ENCODE measurements at regions not wholly inside any gene's neighbourhood (a gene's known extent, or its start where the extent isn't known, plus 50 kb on each side); places are given as distances from the start of the nearest gene placed in this dataset.

DNA sequence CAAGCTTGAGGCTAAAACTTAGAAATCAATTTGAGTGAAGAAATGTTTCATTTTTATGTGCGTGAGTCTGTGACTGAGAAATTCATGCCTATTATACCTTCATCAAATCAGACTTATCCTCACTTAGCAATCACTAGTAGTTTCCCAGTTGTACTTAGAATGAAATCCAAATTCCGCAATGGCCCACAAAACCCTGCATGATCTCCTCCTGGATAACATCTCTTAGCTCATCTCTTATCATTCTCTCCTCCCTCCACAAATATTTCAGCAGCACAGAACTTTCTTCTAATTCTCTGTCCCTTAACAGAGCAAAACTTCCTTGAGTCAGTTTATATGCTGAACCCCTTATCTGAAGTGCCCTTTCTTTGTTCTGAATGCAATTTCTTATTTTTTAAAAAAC lies 198.8 kb upstream of the TGFBR2 start:
- H3F3A ChIP-seq (ENCODE audit: insufficient read depth, low read length, poor library complexity, severe bottlenecking) = no peaks in the 10 kb centered on the region
- no peak for TF ChIP-seq POLR2AphosphoS5 (IDR thresholded peaks at IDR 0.05)
- TF ChIP-seq MXI1 (conservative IDR thresholded peaks at IDR 0.05; ENCODE audit: poor library complexity, severe bottlenecking) = no peak
- no peaks in the 10 kb centered on the region for H3K36me3 ChIP-seq (ENCODE audit: insufficient read depth, low read length)
- no peak overlapping the region for H3K4me3 ChIP-seq (ENCODE audit: low read length)
- no peak overlapping the region for H2AFZ ChIP-seq (ENCODE audit: low read depth, low read length)
- no peak overlapping the region for H3K4me2 ChIP-seq (ENCODE audit: low read length)
- H3K27me3 ChIP-seq (ENCODE audit: insufficient read depth, low read depth, low read length) = no peaks in the 10 kb centered on the region
- H3K9ac ChIP-seq (ENCODE audit: low read length) = no peak overlapping the region
- no peaks in the 10 kb centered on the region for H3K9me3 ChIP-seq (ENCODE audit: low read length)
- H3K27ac ChIP-seq (ENCODE audit: low read length) = no peak overlapping the region
- no peaks in the 10 kb centered on the region for H4K20me1 ChIP-seq (ENCODE audit: insufficient read depth)
- H3K9me2 ChIP-seq (ENCODE audit: insufficient read depth, low read length) = no peaks in the 10 kb centered on the region
- no peaks in the 10 kb centered on the region for H3K79me2 ChIP-seq (replicated peaks; ENCODE audit: insufficient read depth, low read length)

DNA sequence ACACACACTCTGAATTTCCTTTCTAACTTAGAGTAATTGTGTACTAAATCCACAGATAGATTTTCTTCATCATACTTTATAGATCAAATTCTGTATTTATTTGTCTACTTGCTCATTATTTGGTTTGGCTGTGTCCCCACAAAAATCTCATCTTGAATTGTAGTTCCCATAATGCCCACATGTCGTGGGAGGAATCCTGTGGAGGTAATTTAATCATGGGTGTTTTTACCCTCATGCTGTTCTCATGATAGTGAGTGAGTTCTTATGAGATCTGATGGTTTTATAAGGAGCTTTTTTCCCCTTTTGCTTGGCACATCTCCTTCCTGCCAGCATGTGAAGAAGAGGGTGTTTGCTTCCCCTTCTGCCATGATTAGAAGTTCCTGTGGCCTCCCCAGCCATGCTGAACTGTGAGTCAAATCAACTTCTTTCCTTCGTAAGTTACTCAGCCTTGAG lies 198.3 kb upstream of the TGFBR2 start:
- Histone ChIP-seq H3F3A (ENCODE audit: insufficient read depth, low read length, poor library complexity, severe bottlenecking) (no peaks in the 10 kb centered on the region), H4K20me1 (ENCODE audit: insufficient read depth) (no peaks in the 10 kb centered on the region), H3K4me3 (ENCODE audit: low read length) (no peak overlapping the region), H3K9ac (ENCODE audit: low read length) (no peak overlapping the region), H3K36me3 (ENCODE audit: insufficient read depth, low read length) (no peaks in the 10 kb centered on the region), H3K27me3 (ENCODE audit: insufficient read depth, low read depth, low read length) (no peaks in the 10 kb centered on the region), H3K9me3 (ENCODE audit: low read length) (no peaks in the 10 kb centered on the region), H3K79me2 (replicated peaks; ENCODE audit: insufficient read depth, low read length) (no peaks in the 10 kb centered on the region), H3K4me2 (ENCODE audit: low read length) (no peak overlapping the region), H3K27ac (ENCODE audit: low read length) (no peak overlapping the region), H2AFZ (ENCODE audit: low read depth, low read length) (no peak overlapping the region), H3K9me2 (ENCODE audit: insufficient read depth, low read length) (no peaks in the 10 kb centered on the region)
- TF ChIP-seq, protein P1, sequence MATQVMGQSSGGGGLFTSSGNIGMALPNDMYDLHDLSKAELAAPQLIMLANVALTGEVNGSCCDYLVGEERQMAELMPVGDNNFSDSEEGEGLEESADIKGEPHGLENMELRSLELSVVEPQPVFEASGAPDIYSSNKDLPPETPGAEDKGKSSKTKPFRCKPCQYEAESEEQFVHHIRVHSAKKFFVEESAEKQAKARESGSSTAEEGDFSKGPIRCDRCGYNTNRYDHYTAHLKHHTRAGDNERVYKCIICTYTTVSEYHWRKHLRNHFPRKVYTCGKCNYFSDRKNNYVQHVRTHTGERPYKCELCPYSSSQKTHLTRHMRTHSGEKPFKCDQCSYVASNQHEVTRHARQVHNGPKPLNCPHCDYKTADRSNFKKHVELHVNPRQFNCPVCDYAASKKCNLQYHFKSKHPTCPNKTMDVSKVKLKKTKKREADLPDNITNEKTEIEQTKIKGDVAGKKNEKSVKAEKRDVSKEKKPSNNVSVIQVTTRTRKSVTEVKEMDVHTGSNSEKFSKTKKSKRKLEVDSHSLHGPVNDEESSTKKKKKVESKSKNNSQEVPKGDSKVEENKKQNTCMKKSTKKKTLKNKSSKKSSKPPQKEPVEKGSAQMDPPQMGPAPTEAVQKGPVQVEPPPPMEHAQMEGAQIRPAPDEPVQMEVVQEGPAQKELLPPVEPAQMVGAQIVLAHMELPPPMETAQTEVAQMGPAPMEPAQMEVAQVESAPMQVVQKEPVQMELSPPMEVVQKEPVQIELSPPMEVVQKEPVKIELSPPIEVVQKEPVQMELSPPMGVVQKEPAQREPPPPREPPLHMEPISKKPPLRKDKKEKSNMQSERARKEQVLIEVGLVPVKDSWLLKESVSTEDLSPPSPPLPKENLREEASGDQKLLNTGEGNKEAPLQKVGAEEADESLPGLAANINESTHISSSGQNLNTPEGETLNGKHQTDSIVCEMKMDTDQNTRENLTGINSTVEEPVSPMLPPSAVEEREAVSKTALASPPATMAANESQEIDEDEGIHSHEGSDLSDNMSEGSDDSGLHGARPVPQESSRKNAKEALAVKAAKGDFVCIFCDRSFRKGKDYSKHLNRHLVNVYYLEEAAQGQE (IDR thresholded peaks at IDR 0.05; ENCODE audit: borderline replicate concordance) = no peak
- TF ChIP-seq RAD21 (conservative IDR thresholded peaks at IDR 0.05) (no peak), EP300 (conservative IDR thresholded peaks at IDR 0.05; ENCODE audit: poor library complexity, severe bottlenecking) (no peak), EZH2 (IDR thresholded peaks at IDR 0.05; ENCODE audit: borderline replicate concordance, insufficient read depth, low read length, poor library complexity, severe bottlenecking) (no peak), MXI1 (conservative IDR thresholded peaks at IDR 0.05; ENCODE audit: poor library complexity, severe bottlenecking) (no peak), TAF1 (IDR thresholded peaks at IDR 0.05; ENCODE audit: low read depth) (no peak), POLR2AphosphoS5 (IDR thresholded peaks at IDR 0.05) (no peak), SMC3 (conservative IDR thresholded peaks at IDR 0.05; ENCODE audit: poor library complexity) (no peak)
- TF ChIP-seq, protein P2, sequence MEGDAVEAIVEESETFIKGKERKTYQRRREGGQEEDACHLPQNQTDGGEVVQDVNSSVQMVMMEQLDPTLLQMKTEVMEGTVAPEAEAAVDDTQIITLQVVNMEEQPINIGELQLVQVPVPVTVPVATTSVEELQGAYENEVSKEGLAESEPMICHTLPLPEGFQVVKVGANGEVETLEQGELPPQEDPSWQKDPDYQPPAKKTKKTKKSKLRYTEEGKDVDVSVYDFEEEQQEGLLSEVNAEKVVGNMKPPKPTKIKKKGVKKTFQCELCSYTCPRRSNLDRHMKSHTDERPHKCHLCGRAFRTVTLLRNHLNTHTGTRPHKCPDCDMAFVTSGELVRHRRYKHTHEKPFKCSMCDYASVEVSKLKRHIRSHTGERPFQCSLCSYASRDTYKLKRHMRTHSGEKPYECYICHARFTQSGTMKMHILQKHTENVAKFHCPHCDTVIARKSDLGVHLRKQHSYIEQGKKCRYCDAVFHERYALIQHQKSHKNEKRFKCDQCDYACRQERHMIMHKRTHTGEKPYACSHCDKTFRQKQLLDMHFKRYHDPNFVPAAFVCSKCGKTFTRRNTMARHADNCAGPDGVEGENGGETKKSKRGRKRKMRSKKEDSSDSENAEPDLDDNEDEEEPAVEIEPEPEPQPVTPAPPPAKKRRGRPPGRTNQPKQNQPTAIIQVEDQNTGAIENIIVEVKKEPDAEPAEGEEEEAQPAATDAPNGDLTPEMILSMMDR (IDR thresholded peaks at IDR 0.05; ENCODE audit: poor library complexity, severe bottlenecking) = no peak

DNA sequence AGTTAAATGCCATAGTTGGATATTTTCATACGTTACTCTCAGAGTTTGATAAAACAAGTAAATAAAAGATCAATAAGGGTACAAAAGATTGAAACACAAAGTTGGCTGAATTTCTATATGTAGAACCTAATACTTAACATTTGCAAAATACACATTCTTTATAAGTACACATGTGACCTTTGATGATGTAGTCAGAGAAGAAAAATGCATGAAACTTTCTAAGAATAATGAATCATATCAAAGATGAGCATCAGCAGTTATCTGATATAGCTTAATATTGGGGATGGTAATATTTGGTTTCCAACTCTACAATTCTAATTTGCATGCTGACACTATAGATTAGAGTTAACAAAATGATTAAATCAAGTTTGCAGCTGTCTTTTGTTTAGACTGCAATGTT lies 188.0 kb upstream of the TGFBR2 start:
- Histone ChIP-seq H4K20me1 (ENCODE audit: insufficient read depth) (no peaks in the 10 kb centered on the region), H3K9me3 (ENCODE audit: low read length) (no peaks in the 10 kb centered on the region), H3K4me2 (ENCODE audit: low read length) (no peak overlapping the region), H3K36me3 (ENCODE audit: insufficient read depth, low read length) (no peaks in the 10 kb centered on the region), H3K79me2 (replicated peaks; ENCODE audit: insufficient read depth, low read length) (no peaks in the 10 kb centered on the region), H3K27ac (ENCODE audit: low read length) (no peak overlapping the region), H3K4me3 (ENCODE audit: low read length) (no peak overlapping the region), H3F3A (ENCODE audit: insufficient read depth, low read length, poor library complexity, severe bottlenecking) (no peaks in the 10 kb centered on the region), H3K27me3 (ENCODE audit: insufficient read depth, low read depth, low read length) (no peaks in the 10 kb centered on the region), H3K9me2 (ENCODE audit: insufficient read depth, low read length) (no peaks in the 10 kb centered on the region), H3K9ac (ENCODE audit: low read length) (no peak overlapping the region), H2AFZ (ENCODE audit: low read depth, low read length) (no peak overlapping the region)
- TF ChIP-seq, protein P1 (IDR thresholded peaks at IDR 0.05; ENCODE audit: borderline replicate concordance) = no peak
- TF ChIP-seq, protein P2 (IDR thresholded peaks at IDR 0.05; ENCODE audit: poor library complexity, severe bottlenecking) = no peak

Data from neural cell (in vitro differentiated cells).